GM21528 (cell line): ENCODE measurements at regions not wholly inside any gene's neighbourhood (a gene's known extent, or its start where the extent isn't known, plus 50 kb on each side); places are given as distances from the start of the nearest gene placed in this dataset.
A peak's percentile ranks its signal among the peaks of the same experiment; 100 is the strongest.
"Not testable (repeated sequence)": the region's sequence is repeated elsewhere in the genome, so short reads cannot be mapped to it uniquely, and the experiment has no call there.

Experiments used
- ATAC-seq: cut with Tn5 transposase; IDR thresholded peaks from one replicate; pipeline ENCODE4 v1.9.1; 2021; ENCODE audit warnings: mild to moderate bottlenecking, moderate library complexity; ENCODE audit not compliant: unreplicated experiment, low FRiP score

DNA sequence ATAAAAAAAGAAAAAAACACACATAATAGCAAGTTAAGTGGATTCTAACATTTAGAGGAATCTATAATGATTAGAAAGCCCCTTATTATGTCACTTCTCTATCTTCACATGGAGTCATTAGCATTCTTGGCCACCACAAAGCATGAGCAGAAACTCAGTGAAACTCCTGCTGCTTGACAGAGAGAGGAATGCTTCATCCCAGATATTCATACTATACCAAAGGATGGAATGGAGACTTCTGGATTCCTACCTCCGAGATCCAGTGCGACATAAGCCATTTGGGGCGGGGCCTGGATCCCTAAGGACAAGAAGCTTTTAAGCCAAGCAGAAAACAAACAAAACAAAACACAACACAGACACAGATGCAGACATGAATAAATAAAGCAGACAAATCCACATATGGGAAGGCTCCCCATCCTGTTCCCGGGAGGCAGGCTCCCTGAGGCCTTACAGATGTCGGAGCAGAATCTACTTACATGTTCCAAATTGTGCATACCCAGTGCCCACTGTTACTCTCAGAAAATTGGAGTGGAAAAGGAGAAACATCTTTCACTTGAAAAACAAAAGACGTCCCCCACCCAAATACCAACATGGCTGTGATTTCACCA lies 727.3 kb downstream of the MAFB start:
- no peak for ATAC-seq

DNA sequence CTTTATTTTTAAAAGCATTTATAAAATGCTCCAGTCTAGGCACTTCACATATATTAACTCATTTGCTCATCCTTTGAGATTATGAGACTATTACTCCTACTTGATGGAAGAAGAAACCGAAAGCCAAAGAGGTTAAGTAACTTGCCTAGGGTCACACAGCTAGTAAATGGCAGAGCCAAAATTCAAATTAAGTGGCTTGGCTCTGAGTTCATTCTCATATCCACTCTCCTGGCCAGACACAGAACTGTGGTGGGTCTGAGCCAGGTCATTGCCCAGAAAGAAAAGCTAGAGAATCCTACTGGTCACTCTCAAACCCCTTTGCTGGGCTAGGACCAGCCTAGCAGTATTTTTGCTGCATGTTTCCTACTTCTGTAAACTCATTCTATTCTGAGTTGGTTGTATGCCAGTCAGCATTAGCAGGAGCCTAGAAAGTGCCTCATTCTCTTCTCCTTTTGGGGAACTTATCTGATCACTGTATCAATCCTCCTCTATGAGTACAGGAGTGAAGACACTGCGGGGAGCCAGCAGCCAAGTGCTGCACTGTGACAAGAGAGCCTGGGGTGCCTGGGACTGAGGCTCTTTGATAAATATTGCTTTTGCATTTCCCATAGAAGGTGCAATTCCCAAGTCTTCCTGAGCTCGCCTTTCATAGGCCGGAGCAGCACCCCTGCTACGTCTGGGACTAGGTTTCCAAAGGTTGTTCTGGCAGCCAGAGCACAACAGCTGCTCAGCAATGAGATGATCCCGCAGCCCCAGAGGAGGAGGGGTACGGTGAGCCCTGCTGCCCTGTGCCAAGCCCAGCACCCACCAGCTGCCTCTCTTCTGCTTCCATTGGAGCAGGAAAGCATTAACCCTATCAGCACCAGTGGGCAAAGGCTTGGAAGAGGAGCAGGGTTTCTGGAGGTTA lies 728.3 kb downstream of the MAFB start:
- peak; percentile 54 for ATAC-seq

DNA sequence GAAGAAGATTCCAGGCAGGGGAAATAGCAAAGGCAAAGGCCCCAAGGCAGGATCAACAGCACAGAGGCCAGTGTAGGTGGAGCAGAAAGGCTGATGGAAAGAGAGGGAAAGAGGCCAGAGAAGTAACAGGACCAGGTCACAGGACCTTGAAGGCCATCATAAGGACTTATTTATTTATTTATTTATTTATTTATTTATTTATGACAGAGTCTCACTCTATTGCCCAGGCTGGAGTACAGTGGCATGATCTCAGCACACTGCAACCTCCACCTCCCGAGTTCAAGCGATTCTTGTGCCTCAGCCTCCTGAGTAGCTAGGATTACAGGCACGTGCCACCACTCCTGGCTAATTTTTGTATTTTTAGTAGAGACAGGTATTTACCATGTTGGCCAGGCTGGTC lies 731.1 kb downstream of the MAFB start:
- not testable (repeated sequence) for ATAC-seq

DNA sequence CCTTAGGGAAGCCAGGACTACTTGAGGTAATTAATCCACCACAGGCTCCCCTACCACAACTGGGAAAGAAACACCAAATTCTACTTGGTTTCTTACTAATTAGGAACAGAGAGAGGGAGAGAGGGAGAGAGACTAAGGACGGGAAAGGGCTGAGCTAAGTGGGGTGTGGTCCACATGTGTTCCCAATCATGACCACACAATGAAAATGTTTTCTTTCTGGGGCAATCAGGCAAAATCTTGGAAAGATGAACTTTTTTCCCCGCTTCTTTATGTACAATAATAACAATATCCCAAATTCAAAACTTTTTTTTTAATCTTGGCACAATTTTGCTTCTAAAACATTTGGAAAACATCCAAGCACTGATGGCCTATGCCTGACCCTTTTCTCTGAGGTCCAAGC lies 734.4 kb downstream of the MAFB start:
- ATAC-seq: no peak

DNA sequence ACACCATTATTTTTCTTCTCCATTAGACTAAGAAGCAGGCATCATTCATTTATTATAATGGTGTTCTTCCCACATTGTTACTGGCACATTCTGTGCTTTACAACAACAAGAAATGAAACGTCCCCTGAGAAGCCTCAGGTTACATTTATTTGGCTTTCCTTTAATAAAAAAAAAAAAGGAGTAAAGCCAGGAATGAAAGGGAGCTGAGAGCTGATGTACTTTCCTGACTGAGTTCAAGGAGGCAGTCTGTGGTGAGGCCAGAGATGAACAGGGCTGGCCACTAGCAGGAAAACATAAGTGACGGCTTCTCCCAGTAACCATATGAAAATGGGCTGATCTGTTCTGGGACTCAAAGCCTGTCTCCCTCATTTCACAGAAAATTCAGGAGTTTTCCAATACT lies 742.1 kb downstream of the MAFB start:
- no peak for ATAC-seq

DNA sequence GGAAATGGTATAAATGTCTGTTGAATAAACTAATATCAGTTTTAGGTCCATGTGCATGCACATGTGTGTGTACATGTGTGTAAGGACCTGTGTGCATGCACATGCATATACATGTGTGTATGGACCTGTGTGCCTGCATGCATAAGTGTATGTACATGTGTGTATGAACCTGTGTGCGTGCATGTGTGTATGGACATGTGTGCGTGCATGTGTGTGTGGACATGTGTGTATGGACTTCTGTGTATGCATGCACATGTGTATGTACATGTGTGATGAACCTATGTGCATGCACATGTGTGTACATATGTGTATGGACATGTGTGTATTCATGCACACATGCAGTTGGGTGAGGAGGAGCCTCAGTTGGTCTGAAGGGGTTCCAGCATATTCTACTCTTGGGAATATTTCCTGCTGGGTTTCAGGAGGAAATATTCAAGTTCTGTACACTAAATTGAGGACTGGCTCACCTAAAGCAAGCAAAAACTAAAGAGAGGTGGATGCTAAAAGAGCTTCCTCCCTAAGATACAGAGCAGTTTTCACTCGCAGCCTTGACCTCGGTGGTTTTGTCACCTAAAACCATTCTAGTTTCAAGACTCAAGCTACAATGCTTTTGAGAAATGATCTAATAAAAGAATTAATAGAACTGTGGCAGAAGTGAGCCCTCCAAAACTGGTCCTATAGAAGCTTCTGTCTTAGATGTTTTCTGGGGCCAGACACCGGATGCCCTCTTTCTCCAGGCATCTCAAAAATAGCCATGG lies 742.8 kb downstream of the MAFB start:
- no peak for ATAC-seq

DNA sequence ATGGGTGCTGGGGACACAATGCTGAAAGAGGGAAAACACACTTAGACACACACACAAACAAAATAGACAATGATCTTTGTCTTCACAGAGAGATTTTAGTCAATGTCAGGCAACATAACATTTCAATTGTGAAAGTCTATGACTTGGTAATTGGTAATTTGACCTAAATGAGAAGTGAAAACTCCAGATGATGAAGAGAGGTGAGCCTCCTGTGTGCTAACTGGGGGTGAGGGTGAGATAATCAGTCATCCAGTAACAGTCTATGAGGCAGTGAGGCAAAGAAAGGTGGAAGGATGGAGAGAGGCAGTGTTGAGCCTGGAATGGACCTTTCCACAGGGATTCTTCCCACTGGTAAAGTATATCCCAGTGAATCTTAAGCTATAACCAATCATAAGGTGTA lies 744.2 kb downstream of the MAFB start:
- ATAC-seq: no peak

DNA sequence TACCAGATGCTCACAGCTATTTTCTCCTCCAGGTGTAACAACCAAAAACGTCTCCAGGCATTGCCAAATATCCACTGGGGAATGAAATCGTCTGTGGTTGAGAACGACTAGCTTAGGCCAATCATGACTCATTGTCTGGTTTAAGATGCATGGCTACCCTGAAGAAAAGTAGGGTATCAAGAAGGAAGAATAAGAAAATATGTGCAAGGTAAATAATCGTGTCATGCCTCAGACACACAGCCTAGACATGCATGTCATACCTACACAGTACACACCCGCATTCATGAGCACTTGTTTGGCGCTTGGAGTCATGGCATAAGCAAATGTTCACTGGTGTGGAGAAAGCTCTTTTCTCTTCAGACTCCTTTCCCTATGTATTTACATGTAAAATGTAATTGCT lies 745.7 kb downstream of the MAFB start:
- ATAC-seq: no peak

DNA sequence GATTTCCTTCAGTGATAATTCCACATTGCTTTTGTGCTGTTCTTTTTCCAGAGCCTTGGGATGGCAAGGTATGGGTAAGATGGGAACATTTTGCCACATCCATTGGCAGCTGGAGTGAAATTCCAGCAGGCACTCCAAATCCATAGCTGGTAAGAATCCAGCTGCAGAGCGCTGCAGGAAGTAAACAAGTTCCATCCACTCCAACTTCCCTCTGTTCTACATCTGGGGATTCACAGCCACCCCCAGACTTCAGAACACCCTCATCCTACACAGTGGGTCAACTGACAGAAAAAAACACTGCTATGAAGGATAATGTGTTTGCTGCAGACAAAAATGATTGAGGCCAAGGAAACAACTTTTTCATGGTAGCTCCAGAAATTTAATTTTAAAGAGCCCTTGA lies 747.8 kb downstream of the MAFB start:
- no peak for ATAC-seq

DNA sequence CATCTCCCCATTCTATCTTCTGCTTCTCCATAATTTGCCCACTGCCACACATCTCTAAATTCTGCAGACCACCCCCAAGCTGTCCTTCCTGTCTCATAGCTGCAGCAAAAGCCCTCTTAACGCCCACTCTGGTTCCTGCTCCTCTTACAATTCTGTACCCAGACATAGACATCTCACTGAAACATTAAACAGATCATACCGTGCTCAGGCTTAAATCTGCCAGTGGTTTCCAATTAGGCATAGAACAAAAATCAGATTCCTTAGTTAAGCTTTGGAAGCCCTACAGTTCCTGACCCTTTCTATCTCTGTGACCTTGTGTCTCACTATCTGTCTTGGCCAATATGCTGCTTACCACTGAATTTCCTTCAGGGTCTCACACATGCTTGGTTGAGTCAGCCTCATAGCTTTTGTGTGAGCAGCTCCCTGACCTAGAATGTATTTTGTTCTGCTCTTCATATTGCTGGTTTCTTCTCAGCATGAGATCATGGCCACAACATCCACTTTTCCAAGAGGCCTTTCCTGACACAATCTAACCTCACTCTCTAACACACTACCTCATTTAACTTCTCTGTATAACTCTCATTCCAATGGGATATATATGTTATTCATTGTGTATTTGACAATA lies 749.7 kb downstream of the MAFB start:
- no peak for ATAC-seq

DNA sequence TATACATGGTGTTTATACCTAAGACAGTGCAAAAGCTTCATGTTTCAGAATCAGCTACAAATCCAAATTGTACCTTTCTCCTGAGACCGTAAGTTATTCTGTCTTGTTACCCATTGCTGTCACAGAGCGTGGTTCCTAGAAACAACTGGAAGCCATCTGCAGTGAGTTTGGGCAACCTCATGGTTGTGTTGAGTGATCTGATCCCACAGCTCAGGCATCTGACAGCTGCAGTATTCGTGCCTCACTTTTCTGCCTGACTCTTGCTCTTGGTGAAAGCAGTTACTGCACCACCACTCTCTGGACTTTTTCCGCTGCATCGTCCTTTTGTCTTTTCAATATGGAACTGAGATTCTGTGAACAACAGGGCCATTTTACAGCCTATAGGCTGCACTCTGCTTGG lies 752.6 kb downstream of the MAFB start:
- ATAC-seq: no peak

DNA sequence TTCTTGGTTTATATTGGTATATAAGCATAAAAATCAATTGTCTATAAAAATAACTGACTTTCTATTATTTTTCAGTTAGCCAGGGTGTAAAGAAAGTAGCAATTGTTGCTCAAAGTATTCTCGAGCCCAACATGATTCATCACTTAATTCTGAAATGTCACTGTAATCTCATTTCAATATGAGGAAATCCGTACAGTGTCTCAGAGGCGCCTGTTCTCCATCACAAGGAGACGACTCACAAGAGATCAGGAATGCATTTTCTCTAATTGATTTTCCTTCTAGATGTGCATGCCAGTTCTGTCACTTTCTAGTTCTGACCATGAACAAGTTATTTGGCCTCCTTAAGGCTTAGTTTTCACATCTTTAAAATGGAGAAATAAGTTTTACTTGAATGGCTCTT lies 753.1 kb downstream of the MAFB start:
- ATAC-seq: no peak

DNA sequence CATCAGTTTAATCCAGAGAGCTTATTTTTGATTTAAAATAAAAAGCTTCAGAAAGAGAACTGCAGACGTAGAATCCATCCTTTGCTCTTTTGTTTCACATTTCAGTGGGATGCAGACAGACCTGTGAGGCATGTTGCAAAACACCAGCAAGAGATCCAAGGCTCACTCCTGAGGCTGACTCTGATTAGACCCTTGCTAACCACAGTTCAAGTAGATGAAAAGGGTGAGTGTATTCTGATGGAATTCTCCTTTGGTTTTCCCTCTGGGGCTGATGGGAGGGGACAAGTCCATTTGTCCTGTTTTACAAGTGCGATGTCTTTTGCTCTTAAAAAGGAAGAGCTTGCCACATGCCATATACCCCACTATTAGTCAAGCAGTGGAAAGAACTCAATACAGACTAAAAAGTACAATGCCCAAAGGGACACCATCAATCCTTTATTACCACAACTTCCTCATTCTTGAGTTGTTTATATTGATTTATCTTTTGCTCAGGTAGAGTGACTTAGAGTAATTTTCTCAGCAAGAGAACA lies 772.7 kb downstream of the MAFB start:
- no peak for ATAC-seq

DNA sequence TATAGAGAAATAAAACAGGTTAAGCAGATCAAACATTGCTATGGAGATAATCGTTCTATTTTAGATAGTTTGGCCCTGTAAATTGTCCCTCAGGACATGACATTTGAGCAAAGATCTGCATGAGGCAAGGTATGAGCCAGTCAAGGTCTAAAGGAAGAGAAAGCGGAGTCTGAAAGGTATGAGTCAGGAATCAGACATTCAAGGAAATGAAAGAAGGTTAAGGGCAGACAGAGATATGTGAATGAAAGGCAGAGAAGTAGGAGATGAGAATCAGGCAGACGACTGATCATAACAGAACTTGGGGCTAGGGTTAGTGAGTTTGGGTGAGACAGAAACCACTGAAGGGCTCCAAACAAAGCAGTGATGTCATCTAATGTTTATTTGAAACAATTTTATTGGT lies 775.8 kb downstream of the MAFB start:
- ATAC-seq: no peak

DNA sequence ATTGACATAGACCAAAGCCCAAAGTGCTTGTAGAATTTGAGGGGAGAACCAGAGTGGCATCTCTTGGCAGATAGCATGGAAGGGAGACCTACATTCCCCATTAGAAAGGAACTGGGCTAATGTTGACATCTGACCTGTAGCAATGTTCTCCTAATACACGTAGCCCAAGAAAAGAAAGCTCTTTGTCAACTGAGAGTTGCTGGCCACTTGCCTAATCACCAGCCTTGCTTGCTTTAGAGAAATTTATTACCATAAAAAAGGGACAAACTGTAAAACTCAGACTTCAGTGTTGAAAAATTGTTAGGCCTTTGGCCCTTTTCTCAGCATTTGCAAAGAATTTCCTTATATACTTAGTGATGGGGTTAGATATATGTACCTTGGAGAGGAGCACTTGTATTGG lies 777.5 kb downstream of the MAFB start:
- no peak for ATAC-seq

DNA sequence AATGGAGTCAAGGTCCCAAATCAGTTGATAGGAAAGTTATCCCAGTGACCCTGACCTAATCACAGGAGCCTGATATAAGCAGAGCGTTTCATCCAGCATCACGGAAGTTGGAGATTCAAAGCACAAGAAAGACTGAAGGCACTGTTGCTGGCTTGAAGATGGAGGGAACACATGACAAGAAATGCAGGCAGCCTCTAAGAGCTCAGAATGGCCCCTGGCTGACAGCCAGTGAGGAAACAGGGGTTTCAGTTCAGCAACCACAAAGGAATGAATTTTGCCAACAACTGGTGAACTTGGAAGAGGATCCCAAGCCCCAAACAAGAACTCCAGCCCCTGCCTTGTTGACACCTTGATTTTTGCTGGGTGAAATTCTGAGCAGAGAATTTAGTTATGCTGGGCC lies 778.5 kb downstream of the MAFB start:
- ATAC-seq: no peak

DNA sequence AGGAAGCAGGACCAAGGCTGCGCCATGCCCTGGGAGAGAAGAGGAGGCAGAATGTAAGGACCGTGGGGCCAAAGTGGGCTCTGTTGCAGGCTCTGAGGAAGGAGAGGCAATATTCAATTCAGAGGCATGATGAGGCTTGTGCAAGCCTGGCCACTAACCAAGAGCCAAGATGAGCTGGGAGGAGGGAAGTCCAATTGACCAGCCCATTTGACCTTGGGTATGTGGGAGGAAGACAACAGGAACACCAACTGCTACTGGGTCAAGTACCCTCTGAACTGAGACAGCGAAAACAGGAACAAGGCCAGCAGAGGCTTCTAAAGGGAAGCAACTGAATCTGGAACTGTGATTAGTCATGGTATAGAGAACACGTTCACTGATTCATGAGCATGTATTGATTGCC lies 779.6 kb downstream of the MAFB start:
- no peak for ATAC-seq

DNA sequence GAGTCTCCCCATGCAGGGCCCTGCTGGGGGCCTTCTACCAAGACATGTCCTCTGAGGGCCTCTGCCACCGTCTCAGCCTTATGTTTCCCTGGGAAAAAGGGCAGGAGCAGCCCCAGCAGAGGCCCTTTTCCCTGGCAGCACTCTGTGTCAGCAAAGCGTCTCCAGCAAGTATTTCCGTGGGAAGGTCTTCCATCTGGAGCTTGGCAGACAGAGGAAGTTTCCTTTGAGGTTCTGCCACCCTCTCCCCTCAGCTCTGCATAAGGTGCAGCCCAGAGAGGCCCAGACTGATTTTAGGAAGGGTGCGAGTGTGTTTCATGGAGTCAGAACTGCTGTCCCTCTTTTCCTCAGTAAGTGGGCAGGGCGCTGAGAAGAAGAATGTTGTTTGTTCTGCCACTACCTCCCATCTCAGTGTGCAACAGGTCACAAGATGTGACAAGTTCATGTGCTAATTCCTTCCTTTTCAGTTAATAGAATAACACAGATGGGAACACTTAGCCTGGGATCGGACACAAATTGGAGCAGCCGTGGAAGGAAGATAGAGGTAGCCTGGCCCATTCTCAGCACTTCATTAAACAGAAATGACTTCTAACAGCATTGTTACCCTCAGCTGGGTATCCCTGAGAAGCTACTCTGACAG lies 784.4 kb downstream of the MAFB start:
- no peak for ATAC-seq

DNA sequence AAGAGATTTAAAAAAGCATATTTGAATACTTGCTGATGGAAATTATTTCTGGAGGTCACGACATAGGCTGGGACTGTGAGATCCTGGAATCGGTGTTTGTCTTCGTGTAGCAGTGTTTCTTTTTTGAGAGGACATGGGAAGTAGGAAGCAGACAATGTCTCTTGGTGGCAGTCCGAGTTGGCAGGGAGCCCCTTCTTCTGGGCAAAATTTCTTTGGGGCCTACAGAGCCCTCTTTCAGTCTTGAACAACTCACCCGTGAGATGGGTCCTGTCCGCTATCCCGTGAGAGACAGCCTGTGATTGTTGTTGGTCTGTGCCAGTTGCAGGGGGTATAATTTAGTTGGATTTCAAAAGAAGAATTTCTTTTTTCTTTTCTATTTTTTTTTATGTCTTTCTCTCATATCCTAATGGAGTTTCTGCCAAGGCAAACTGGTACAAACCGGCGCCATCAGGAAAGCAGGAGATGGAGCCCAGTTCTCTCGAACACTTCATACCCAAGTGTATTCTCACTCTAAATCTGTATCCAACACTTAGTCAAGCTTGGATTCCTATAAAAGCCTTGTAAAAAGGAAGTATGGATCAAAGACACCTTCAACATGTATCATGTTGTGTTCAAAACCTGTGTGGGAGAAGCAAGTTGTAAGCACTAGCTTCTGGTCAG lies 785.1 kb downstream of the MAFB start:
- no peak for ATAC-seq

DNA sequence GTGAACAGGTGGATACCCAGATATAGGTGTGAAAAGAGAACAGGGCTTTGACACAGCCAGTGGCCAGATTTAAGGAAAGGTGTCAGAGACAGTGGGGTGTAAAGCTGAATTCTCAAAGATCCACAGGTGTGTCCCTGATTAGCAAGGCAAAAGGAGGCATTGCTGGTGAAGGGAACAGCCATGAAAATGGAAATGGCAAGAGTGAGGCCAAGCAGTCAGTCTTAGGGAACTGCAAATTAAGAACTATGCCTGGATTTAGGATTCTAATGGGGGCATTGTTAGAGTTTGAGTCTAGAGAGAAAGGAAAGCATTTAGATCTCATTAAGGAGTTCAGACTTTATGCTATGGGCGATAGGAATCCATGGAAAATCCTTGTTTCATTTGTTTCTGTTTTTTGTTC lies 789.2 kb downstream of the MAFB start:
- no peak for ATAC-seq
